Smooth muscle cell (in vitro differentiated cells): ENCODE measurements at regions not wholly inside any gene's neighbourhood (a gene's known extent, or its start where the extent isn't known, plus 50 kb on each side); places are given as distances from the start of the nearest gene placed in this dataset.
"Not testable (repeated sequence)": the region's sequence is repeated elsewhere in the genome, so short reads cannot be mapped to it uniquely, and the experiment has no call there.

ENCODE experiments used
- DNase-seq: peaks from one replicate; lab custom pipeline; 2025; ENCODE audit not compliant: unreplicated experiment; lab: John Stamatoyannopoulos, UW
- H2AFZ ChIP-seq: fragments of 200-600 bp; sonication (generic); 2 replicates; pipeline ENCODE4 v1.6.0; 2016; ENCODE audit warnings: antibody characterized with exemption, low read depth, mild to moderate bottlenecking
- H3F3A ChIP-seq: fragments of 200-600 bp; sonication (generic); 2 replicates; pipeline ENCODE4 v1.6.0; 2017; ENCODE audit warnings: antibody characterized with exemption, low read depth
- H3K27ac ChIP-seq: fragments of 200-600 bp; sonication (generic); 2 replicates; pipeline ENCODE4 v1.5.1; 2016; ENCODE audit warnings: low read depth, mild to moderate bottlenecking
- H3K27me3 ChIP-seq: fragments of 200-600 bp; sonication (generic); 2 replicates; pipeline ENCODE4 v1.6.1; 2016; ENCODE audit warnings: low read depth, mild to moderate bottlenecking
- H3K36me3 ChIP-seq: fragments of 200-600 bp; sonication (generic); 2 replicates; pipeline ENCODE4 v1.5.1; 2016; ENCODE audit warnings: low read depth
- H3K4me1 ChIP-seq: fragments of 200-600 bp; sonication (generic); 2 replicates; pipeline ENCODE4 v1.5.1; 2016; ENCODE audit warnings: low read depth
- H3K4me2 ChIP-seq: fragments of 200-600 bp; sonication (generic); 2 replicates; pipeline ENCODE4 v1.6.0; 2016; ENCODE audit warnings: mild to moderate bottlenecking
- H3K4me3 ChIP-seq: fragments of 200-600 bp; sonication (generic); 2 replicates; pipeline ENCODE4 v1.5.1; 2016; ENCODE audit warnings: mild to moderate bottlenecking
- H3K79me2 ChIP-seq: fragments of 200-600 bp; sonication (generic); 2 replicates; pipeline ENCODE4 v1.6.0; 2016; ENCODE audit warnings: low read depth, mild to moderate bottlenecking
- H3K9ac ChIP-seq: fragments of 200-600 bp; sonication (generic); 2 replicates; pipeline ENCODE4 v1.6.0; 2016; ENCODE audit warnings: low read depth
- H3K9me3 ChIP-seq: fragments of 200-600 bp; sonication (generic); replicated peaks from 2 replicates; pipeline ENCODE4 v1.5.1; 2016; ENCODE audit warnings: low read depth
- H4K20me1 ChIP-seq: fragments of 200-600 bp; sonication (generic); 2 replicates; pipeline ENCODE4 v1.6.0; 2016; ENCODE audit warnings: low read depth
- CTCF ChIP-seq: fragments of 200-600 bp; sonication (generic); IDR thresholded peaks from 2 replicates; pipeline ENCODE4 v1.5.1; 2017; ENCODE audit warnings: borderline replicate concordance, mild to moderate bottlenecking, antibody characterized with exemption; ENCODE audit not compliant: insufficient read depth, poor library complexity, severe bottlenecking
- WGBS: methylation state at CpG from one replicate; pipeline ENCODE4 v1.1.7; 2016; ENCODE audit warnings: low lambda C conversion rate; 5-methylcytosine and 5-hydroxymethylcytosine counted together

- Histone ChIP-seq H3K4me1 (no peaks in the 10 kb centered on the region), H3K79me2 (no peaks in the 10 kb centered on the region), H3F3A (no peaks in the 10 kb centered on the region), H3K27ac (peak overlapping the region; percentile 66), H3K9me3 (no peaks in the 10 kb centered on the region), H3K4me2 (peak overlapping the region; percentile 33), H3K9ac (no peak overlapping the region), H2AFZ (no peak overlapping the region), H3K4me3 (no peak overlapping the region), H3K27me3 (no peaks in the 10 kb centered on the region), H3K36me3 (no peaks in the 10 kb centered on the region), H4K20me1 (no peaks in the 10 kb centered on the region)
- TF ChIP-seq CTCF: no peak
- DNase-seq: no peak
Observed at GRCh38 chr5:125083981-125084380, 337.5 kb upstream of the ZNF608 start.

- no peak overlapping the region for H3K4me2 ChIP-seq
- no peaks in the 10 kb centered on the region for H3K79me2 ChIP-seq
- H3K9me3 ChIP-seq: no peaks in the 10 kb centered on the region
- no peak overlapping the region for H3K9ac ChIP-seq
- H3K4me1 ChIP-seq: no peaks in the 10 kb centered on the region
- no peak overlapping the region for H3K4me3 ChIP-seq
- no peaks in the 10 kb centered on the region for H4K20me1 ChIP-seq
- H3F3A ChIP-seq: no peaks in the 10 kb centered on the region
- DNase-seq: no peak
- H2AFZ ChIP-seq: no peak overlapping the region
- 73% methylated on average over 2 of the region's 2 CpGs for WGBS
- no peaks in the 10 kb centered on the region for H3K36me3 ChIP-seq
- no peak for TF ChIP-seq CTCF
- H3K27ac ChIP-seq: no peak overlapping the region
- no peaks in the 10 kb centered on the region for H3K27me3 ChIP-seq
Observed at GRCh38 chr5:125085797-125086505, 339.5 kb upstream of the ZNF608 start.

- H3K36me3 ChIP-seq: no peaks in the 10 kb centered on the region
- H2AFZ ChIP-seq: no peak overlapping the region
- no peak overlapping the region for H3K4me3 ChIP-seq
- no peaks in the 10 kb centered on the region for H3K4me1 ChIP-seq
- no peak for TF ChIP-seq CTCF
- H4K20me1 ChIP-seq: no peaks in the 10 kb centered on the region
- H3K27ac ChIP-seq: no peak overlapping the region
- H3K9me3 ChIP-seq: no peaks in the 10 kb centered on the region
- no peaks in the 10 kb centered on the region for H3K27me3 ChIP-seq
- H3F3A ChIP-seq: no peaks in the 10 kb centered on the region
- WGBS: 98% methylated on average over 27 of the region's 27 CpGs
- DNase-seq: no peak
- H3K4me2 ChIP-seq: no peak overlapping the region
- no peaks in the 10 kb centered on the region for H3K79me2 ChIP-seq
- H3K9ac ChIP-seq: no peak overlapping the region
Observed at GRCh38 chr5:125088522-125089105, 342.2 kb upstream of the ZNF608 start.

- not testable (repeated sequence) for H3K36me3 ChIP-seq, H3K79me2 ChIP-seq, H3K4me2 ChIP-seq, H3K4me1 ChIP-seq, H2AFZ ChIP-seq, H3K27me3 ChIP-seq, H3K9ac ChIP-seq, DNase-seq, H3F3A ChIP-seq, H3K4me3 ChIP-seq, H4K20me1 ChIP-seq, H3K27ac ChIP-seq, H3K9me3 ChIP-seq
- WGBS: 77% methylated on average over 3 of the region's 3 CpGs
Observed at GRCh38 chr5:125092138-125092537, 345.7 kb upstream of the ZNF608 start.
